ENCODE measurements at regions not wholly inside any gene's neighbourhood (a gene's known extent, or its start where the extent isn't known, plus 50 kb on each side); places are given as distances from the start of the nearest gene placed in this dataset.

- no peak for DNase-seq (ENCODE audit: low read depth in 1 of 2, low spot score in 1 of 2)
- Histone ChIP-seq H3K27ac (no peak overlapping the region), H3K9me3 (ENCODE audit: low read depth) (no peaks in the 10 kb centered on the region), H3K4me1 (ENCODE audit: low read depth) (no peaks in the 10 kb centered on the region), H3K36me3 (no peaks in the 10 kb centered on the region), H3K4me3 (no peak overlapping the region), H3K27me3 (no peaks in the 10 kb centered on the region)
- TF ChIP-seq CTCF (IDR thresholded peaks at IDR 0.05; ENCODE audit: low read depth, low read length): no peak
These were observed 735.9 kb downstream of the GATA3 start for GRCh38 chr10:8790390-8790789.

GRCh38 chr10:8794860-8795259, 740.4 kb downstream of the GATA3 start:
- H3K9me3 ChIP-seq (ENCODE audit: low read depth): no peaks in the 10 kb centered on the region
- TF ChIP-seq CTCF (IDR thresholded peaks at IDR 0.05; ENCODE audit: low read depth, low read length): no peak

DNA sequence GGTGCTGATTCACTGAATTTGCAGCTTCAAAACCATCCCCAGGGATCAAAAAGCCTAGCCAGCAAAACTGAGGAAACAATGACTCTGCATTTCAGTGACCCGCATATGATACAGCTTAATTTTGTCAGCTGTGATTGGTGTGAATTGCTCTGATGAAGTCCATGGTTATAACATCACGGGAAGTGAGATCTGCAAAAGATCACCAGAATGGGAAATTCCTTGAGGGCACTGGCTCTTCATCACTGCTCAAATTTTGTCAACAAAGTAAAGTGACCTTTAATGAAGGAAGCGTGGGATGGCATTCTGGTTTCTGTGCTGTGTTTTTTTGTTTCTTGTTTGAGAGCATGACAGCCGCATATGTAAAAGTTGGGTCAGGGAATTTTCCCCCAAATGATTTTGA, 745.9 kb downstream of the GATA3 start:
- no peaks in the 10 kb centered on the region for H3K27me3 ChIP-seq
- no peak for TF ChIP-seq CTCF (IDR thresholded peaks at IDR 0.05; ENCODE audit: low read depth, low read length)
- no peak for DNase-seq (ENCODE audit: low read depth in 1 of 2, low spot score in 1 of 2)
- no peak overlapping the region for H3K4me3 ChIP-seq
- H3K27ac ChIP-seq: no peak overlapping the region
- H3K36me3 ChIP-seq: no peaks in the 10 kb centered on the region
- H3K9me3 ChIP-seq (ENCODE audit: low read depth): no peaks in the 10 kb centered on the region
- H3K4me1 ChIP-seq (ENCODE audit: low read depth): no peaks in the 10 kb centered on the region

More at GRCh38 chr10:8794860-8795259, 740.4 kb downstream of the GATA3 start:
- no peaks in the 10 kb centered on the region for H3K36me3 ChIP-seq
- H3K27me3 ChIP-seq: no peaks in the 10 kb centered on the region
- no peak overlapping the region for H3K27ac ChIP-seq
- H3K4me3 ChIP-seq: no peak overlapping the region
- no peaks in the 10 kb centered on the region for H3K4me1 ChIP-seq (ENCODE audit: low read depth)
- no peak for DNase-seq (ENCODE audit: low read depth in 1 of 2, low spot score in 1 of 2)

DNA sequence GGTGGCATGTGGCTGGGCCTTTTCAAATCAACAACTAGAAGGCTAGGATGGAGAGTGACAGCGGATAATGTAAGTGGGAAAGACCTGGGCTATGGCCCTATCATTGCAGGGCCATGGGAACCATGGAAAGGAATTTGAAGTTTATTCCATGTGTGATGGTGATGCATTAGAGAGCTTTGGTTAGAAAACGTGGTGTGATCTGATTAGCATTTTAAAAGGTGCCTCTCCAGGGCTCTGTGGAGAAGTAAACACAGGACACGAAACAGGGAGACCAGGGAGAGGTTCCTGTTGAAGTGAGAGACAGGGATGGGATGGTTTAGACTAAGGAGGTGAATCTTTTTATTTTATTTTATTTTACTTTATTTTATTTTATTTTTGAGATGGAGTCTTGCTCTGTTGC, 749.5 kb downstream of the GATA3 start:
- TF ChIP-seq CTCF (IDR thresholded peaks at IDR 0.05; ENCODE audit: low read depth, low read length): no peak
- no peak overlapping the region for H3K27ac ChIP-seq
- DNase-seq (ENCODE audit: low read depth in 1 of 2, low spot score in 1 of 2): no peak
- H3K36me3 ChIP-seq: no peaks in the 10 kb centered on the region
- no peaks in the 10 kb centered on the region for H3K9me3 ChIP-seq (ENCODE audit: low read depth)
- H3K27me3 ChIP-seq: no peaks in the 10 kb centered on the region
- H3K4me3 ChIP-seq: no peak overlapping the region
- no peaks in the 10 kb centered on the region for H3K4me1 ChIP-seq (ENCODE audit: low read depth)

GRCh38 chr10:8810677-8811076, 756.2 kb downstream of the GATA3 start:
- Histone ChIP-seq H3K27me3 (no peaks in the 10 kb centered on the region), H3K9me3 (ENCODE audit: low read depth) (no peaks in the 10 kb centered on the region), H3K36me3 (no peaks in the 10 kb centered on the region), H3K4me1 (ENCODE audit: low read depth) (no peaks in the 10 kb centered on the region), H3K4me3 (no peak overlapping the region), H3K27ac (no peak overlapping the region)
- DNase-seq (ENCODE audit: low read depth in 1 of 2, low spot score in 1 of 2): no peak
- no peak for TF ChIP-seq CTCF (IDR thresholded peaks at IDR 0.05; ENCODE audit: low read depth, low read length)

- TF ChIP-seq CTCF (IDR thresholded peaks at IDR 0.05; ENCODE audit: low read depth, low read length): no peak
- Histone ChIP-seq H3K27ac (no peak overlapping the region), H3K27me3 (peaks cover 4% of the 10 kb centered on the region), H3K4me1 (ENCODE audit: low read depth) (no peaks in the 10 kb centered on the region), H3K4me3 (no peak overlapping the region), H3K36me3 (no peaks in the 10 kb centered on the region), H3K9me3 (ENCODE audit: low read depth) (no peaks in the 10 kb centered on the region)
- DNase-seq (ENCODE audit: low read depth in 1 of 2, low spot score in 1 of 2): no peak
These were observed 756.7 kb downstream of the GATA3 start for GRCh38 chr10:8811201-8811600.
